NAMALWA (cell line): ENCODE measurements at regions not wholly inside any gene's neighbourhood (a gene's known extent, or its start where the extent isn't known, plus 50 kb on each side); places are given as distances from the start of the nearest gene placed in this dataset.
A peak's percentile ranks its signal among the peaks of the same experiment; 100 is the strongest.
"Not testable (repeated sequence)": the region's sequence is repeated elsewhere in the genome, so short reads cannot be mapped to it uniquely, and the experiment has no call there.

Source experiments
- DNase-seq: peaks from one replicate; pipeline ENCODE4 v3.0.0-alpha.2; 2015; ENCODE audit warnings: low spot score

DNA sequence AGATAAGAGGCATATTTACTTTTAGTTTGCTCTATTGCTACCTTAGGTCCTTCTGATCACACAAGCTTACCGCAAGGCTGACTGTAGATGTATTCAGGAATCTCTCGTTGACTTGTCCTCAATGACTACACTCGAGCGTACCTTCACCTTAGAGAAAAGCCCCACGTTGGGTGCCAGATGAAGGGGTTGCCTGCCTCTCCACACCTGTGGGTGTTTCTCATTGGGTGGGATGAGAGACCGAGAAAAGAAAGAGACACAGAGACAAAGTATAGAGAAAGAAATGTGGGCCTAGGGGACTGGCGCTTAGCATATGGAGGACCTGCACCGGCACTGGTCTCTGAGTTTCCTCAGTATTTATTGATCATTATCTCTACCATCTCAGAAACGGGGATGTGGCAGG lies 51.8 kb downstream of the ASCL4 start:
- DNase-seq = no peak

DNA sequence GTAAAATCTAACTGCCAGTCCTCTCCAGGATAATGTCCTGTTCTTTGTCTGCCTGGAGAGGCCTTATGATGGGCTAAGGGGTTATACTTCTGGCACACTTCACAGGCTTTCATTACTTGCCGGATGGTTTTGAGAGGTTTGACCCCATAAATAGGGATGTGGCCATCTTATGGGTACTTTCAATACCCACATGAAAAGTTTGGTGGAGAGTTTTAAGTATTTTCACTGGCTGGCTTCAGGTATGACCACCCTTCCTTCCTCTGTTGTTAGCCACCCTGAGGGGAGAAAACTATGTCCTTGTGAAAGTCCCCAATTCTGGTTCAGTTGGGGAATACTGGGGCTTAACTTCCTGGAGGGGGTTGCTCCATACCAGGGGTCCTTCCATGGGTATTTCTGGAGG lies 54.8 kb downstream of the ASCL4 start:
- no peak for DNase-seq

DNA sequence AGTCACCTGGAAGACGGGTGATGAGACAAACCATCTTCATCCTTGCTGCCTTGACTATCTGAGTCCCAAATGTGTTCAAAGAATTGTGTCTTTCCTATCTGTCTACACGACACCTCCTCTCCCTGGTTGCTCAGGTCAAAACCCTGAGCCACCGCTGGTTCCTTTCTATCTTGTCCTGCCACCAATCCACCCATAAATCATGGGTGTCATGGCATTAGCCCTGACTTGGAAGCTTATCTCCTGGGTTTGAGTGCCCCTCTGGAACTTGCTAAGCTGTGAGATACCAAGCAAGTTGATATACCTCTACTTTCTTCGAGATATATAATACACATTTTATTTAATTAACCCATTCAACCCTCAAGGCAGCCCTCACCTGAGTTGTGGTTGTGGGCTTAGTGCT lies 57.9 kb downstream of the ASCL4 start:
- DNase-seq = no peak

DNA sequence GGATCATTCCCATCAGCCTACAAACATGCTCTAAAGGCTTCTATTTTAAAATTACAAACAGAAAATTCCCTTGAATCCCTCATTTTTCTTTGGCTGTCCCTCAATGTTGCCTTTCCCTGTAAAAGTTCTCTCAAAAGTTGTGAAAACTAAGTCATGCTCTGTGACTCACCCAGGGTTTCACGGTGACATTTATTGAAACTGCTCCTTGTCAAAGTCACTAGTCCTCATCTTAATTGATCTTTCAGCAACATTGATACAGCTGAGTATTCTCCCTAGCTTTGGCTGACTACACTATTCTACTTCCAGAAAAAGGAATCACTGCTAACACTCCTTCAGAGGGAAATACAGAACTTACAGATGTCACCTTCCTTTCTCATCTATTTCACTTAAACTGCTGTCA lies 65.7 kb downstream of the ASCL4 start:
- DNase-seq = no peak

DNA sequence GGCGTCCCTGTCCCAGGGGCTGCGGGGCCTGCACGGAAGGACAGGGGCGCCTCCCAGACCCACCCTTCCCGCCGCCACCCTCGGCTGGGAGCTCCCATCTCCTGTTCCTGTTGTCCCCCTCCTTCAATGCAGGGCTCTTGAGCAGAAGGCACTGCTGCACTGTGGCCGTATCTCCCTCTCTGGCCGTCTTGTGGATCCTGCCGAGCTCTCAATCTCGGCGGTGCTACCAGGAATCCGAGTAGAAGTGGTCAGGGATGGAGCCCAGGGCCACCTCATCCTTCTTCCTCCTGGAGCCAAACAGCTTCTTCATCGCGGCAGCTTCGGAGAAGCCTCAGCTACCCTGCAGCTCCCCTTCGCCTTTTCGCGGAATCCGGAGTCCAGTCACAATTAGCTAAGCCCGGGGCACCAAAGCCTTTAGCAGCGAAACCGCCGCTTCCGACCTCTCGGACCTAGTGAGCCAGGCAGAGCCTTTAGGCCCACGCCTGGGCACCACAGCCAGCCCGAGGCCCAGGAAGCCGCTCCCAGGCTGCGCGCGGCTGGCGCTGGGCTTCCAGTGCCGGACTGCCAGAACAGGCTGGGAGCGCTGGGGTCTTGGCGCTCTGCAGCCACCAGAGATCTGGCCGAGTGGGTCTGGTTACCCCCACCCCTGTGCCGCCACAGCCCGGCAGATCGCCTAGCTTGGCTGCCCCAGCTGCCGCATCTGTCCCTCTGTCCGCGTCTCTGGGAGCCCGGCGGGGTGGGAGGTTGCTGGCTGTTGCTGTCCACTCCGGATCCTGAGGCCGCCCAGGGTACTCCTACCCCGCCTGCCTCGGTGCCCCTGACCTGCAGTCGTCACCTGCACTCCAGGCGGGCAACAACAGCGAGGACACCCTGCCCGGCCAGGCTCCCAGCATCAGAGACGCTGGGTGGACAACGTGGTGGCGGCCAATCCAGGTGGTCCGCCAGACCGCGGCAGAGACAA lies 69.1 kb downstream of the ASCL4 start:
- DNase-seq = no peak

DNA sequence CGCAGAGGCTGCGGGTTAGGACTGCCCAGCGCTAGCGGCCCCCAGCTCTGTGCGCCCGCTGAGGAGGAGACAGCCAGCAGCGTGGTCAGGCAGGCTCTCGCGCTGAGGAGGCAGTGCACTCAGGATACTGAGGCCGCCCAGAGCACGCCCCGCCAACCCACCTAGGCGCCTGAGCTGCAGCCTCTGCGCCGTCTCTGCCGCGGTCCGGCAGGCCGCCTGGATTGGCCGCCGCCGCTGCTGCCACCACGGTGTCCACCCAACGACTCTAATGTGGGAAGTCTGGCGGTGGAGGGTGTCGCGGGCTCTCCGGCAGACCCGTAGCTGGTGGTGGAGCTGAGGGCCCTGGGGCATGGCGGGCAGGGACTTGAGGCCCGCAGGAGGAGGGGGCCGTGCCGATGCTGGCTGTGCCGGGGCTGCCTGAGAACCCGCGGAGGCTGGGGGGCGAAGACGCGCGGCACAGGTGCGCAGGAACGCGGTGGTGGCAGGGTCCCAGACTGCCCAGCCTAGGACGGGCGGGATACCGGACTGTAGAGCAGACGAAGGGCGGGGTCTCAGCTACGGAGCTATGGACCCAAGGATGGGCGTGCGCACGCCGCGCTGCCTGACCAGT lies 69.9 kb downstream of the ASCL4 start:
- DNase-seq = no peak

DNA sequence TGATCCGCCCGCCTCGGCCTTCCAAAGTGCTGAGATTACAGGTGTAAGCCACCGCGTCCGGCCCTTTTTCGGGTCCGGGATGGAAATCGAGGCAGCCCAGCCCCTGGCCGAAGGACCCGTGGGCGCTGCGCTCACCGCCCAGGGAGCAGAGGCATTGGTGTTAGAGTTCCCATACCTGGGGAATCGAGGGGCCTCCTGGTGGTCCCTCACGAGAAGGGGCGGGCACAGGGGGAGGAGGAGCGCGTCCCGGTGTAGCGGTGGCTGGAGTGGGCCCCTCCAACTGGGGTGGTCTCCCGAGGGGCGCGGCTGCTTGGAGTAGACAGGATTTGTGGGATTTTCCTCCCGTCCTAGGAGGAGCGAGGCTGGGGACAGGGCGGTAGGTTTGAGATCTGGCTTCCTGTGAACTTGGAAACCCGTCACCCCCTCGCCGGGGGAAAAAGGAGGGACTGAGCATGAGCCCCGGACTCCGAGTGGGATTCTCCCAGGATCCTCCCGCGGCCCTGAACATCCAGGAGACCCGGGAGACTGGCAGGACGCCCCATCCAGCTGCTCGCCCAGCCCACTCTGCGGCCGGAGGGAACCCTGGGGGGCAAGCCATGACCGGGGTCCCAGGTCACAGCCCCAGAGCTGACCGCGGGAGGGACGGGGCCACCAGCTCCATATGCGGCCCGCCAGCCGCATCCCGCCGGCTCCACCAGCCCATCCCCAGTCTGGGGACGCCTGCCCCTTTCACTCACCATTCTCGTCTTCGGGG lies 70.9 kb downstream of the ASCL4 start:
- DNase-seq = no peak

DNA sequence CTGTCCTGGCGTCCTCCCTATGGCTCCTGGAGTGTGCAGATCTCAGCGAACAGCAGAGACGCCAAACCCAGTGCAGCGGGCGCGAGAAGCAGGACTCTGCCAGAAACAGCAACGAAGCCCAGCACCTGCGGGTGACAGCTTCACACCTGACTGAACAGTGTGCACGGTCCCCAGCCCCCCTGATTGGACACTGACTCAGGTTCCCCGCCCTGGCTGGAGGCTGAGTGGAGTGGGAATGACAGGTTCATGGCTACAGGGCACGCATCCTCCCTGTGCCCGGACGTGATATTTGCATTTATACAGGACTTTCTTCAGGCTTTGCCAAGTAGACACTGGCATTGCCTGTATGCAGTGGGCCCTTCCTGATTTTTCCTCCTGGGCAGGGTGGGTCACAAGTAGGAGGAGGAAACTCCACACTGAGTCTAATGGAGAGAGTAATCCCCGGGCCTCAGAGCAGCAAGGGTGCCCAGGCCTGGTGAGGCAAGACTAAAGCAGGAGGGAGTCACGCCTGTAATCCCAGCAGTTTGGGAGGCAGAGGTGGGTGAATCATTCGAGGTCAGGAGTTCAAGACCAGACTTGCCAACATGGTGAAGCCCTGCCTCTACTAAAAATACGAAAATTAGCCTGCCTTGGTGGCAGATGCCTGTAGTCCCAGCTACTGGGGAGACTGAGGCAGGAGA lies 71.6 kb downstream of the ASCL4 start:
- no peak for DNase-seq

DNA sequence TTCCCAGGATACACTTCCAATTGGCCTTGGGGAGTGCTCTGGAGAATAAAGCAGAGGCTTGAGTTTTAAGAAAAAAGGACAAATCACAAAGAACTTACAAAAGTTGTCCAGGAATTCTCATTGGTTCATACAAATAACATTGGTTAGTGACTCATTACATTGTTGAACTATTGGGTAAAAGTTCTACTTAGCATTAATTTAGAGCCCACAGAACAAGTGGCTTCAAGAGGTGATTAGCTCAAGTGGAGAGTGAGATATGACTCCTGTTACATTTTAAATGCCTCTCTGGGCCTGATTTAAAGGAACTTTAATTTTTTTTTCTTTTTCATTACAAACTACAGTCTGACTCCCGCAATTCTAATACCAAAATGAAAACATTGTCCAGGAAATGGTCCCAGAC lies 72.9 kb downstream of the ASCL4 start:
- DNase-seq = no peak

DNA sequence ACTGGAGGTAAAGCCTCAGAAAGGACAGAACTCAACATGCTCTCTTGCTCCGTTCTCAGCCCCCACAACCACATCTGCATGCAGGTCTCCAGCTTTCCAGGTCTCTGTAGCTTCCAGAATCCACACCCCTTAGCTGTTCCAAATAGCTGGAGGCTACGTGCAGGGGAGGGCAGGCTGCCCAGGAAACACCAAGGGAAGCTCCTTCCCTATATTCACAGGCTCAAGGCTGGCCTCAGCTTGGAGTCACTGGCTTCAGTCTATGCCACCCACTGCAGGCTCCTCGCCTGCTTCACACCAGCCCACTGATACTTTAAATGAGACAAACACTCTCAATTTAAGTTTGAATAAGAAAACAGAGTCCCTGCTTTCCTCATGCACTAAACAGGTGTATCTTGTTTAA lies 73.3 kb downstream of the ASCL4 start:
- no peak for DNase-seq

DNA sequence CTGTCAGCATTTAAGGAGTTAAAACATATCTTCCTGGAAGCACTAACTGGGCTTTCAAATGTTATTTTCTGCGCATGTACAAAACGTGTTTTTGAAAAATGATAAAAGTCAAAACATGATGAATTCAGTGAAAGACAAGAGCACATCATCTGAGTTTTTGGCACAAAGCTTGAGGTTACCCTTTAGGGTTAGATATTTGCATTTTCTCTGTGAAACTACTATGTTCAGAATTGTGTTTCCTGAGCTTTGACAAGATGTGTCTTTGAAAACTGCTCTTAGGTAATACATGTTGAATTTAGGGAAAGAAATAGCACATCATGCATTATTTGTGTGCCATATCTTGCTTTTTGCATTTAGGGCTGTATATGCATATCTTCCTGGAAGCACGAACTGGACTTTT lies 79.0 kb downstream of the ASCL4 start:
- DNase-seq = no peak

DNA sequence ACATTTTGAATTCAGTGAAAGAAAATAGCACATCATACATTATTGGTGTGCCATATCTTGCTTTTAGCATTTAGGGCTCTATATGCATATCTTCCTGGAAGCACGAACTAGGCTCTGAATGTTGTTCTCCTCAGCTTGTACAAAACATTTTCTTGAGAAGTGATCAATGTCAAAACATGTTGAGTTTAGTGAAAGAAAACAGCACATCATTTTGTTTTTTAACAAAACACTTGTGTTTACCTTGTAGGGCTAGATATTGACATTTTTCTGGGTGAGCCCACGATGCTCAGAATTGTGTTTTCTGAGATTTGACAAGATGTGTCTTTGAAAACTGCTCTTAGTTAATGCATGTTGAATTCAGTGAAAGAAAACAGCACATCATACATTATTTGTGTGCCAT lies 81.0 kb downstream of the ASCL4 start:
- no peak for DNase-seq

DNA sequence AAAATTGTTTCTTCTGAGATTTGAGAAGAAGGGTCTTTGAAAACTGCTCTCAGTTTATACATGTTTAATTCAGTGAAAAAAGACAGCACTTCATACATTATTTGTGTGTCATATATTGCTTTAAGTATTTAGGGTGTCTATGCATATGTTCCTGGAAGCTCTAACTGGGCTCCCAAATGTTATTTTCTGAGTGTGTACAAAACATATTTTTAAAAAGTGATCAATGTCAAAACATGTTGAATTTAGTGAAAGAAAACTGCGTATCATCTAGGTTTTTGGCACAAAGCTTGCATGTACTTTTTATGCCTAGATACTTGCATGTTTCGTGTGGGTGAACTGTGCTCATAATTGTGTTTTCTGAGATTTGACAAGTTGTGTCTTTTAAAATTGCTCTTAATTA lies 81.6 kb downstream of the ASCL4 start:
- no peak for DNase-seq

DNA sequence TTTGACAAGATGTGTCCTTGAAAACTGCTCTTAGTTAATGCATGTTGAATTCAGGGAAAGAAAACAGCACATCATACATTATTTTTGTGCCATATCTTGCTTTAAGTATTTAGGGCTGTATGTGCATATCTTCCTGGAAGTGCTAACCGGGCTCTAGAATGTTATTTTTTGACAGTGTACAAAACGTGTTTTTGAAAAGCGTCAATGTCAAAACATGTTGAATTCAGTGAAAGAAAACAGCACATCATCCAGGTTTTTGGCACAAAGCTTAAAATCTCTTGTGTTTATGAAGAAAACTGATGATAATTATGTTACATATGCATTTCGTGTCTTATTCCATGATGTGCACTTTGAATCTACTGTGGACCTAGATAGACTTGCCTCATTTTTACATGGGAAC lies 82.7 kb downstream of the ASCL4 start:
- no peak for DNase-seq

DNA sequence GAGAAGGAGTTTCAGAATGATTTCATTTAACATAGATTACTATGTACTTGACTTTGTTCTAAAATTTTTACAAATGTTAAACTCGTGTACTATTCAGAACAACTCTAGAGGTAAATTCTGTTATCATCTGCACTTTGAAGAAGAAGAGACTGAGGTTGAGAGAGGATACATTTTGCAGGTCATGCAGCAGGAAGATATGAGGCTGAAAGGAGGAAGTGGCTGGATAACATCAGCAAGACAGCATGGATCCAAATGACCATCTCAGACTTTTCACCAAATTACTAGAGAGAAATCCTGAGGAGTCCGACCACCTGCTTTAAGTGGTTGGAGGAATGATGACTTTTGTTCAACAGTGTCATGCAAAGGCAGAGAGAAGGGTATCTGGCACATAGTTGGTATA lies 84.9 kb downstream of the ASCL4 start:
- DNase-seq = no peak

DNA sequence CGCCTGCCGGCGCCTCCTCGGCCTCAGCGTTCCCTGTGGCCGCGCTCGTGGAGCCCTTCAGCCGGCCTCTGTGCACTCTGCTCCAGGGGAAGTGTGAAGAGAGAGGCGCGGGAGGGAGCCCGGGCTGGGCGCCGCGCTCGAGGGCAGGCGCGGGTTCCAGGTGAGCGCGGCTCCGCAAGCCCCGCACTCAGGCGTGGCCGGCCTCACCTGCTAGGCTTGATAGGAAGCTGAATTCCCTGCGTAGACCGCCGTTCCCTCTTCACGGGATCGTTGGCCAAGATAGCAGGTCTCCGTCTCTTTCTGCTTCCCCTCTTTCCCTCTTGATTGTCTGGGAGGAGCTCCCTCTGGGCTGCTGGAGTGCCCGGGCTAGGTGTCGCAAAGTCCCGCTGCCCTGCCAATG lies 89.7 kb downstream of the ASCL4 start:
- no peak for DNase-seq

DNA sequence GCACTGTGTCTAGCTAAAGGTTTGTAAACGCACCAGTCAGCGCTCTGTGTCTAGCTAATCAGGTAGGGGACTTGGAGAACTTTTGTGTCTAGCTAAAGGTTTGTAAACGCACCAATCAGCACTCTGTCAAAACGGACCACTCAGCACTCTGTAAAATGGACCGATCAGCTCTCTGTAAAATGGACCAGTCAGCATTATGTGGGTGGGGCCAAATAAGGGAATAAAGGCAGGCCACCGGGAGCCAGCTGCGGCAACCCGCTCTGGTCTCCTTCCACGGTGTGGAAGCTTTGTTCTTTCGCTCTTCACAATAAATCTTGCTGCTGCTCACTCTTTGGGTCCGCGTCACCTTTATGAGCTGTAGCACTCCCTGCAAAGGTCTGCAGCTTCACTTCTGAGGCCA lies 90.2 kb downstream of the ASCL4 start:
- DNase-seq = not testable (repeated sequence)

DNA sequence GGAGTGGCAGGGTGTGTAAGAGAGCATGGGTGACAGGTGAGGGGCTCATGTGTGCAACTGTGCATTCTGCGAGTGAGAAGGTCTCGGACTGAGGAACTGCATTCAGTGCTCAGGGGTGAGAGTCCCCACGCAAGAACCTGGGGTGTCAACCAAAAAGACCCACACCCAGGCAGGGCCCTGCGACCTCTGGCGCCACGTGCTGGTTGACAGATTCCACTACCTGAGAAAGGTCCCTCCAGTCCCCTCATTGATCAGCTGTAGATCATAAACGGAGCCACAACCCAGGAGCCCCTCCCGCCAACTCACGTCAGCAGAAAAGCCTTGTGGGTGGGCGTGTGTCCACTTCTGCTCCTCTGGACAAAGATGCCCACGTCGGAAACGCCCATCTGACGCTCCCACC lies 98.7 kb downstream of the ASCL4 start:
- DNase-seq = no peak

DNA sequence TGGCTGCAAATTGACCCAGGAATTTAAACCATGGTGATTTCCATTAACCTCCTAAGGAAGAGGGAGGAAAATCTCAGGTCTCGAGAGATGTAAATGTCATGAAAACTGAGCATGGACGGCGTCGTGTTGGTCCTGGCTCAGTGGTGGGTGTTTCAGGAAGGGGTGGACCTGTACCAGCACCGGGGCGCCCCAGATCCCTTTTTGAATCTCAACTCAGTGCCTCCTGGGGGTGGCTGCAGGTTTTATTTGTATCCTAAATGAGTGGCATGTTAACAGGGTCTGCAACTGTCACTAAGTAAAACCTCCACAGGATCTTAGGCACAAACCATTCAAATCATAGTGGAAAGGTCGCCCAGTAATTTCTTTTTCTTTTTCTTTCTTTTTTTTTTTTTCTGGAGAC lies 101.3 kb downstream of the ASCL4 start:
- no peak for DNase-seq

DNA sequence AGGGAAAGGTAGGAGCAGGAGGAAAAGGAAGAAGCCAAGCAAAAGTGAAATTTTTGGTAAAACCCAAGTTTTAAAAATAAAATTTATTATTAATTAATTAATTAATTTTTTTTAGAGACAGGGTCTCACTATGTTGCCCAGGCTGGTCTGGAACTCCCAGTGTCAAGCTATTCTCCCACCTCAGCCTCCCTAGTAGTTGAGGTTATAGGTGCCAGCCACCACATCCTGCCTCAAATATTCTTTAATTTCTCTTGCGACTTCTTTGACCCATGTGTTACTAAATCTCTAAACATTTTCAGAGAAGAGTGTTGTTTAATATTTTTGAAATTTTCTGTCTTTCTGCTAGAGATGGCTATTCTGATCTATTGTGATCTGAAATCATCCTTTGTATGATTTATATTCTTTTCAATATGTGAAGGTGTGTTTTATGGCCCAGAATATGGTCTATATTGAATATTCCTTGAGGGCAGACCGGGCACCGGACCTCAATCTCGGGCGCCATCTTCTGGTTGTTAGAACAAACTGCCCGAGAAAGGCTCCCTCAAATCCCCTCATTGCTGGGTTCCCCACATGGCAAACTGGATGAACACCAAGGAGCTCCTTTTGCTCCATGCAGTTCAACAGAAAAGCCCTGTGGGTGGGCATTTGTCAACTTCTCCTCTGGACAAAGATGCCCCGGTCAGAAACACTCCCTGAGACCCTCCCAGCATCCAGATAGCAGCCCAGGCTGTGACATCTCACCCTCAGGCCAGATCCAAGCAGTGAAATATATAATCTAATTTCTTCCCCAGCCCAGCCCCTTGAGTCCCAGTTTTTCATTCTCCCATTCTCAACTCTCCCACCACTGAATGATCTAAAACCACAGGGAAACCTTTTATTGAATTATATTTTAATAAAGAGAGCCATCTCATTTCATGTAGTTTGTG lies 110.5 kb downstream of the ASCL4 start:
- peak; percentile 71 for DNase-seq

DNA sequence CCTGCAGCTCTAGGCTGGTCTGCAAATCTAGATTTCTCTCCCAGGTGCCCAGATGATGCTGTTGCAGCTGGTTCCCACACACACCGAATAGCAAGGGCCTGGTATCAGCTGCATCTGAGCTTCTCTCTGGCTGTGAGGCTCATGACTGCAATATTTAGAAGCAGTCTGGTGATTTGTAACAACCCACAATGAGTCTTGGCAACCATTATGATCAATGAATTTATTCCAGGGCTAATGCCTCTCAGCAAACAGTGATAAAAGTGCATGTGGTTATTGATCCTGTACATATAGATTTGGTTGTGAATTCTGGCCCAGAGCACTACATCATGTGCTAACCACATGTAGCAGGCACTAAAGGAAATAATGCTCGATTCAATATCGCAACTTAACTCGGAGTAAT lies 114.3 kb downstream of the ASCL4 start:
- DNase-seq = no peak
